T-helper 9 cell (primary cell): ENCODE measurements at regions not wholly inside any gene's neighbourhood (a gene's known extent, or its start where the extent isn't known, plus 50 kb on each side); places are given as distances from the start of the nearest gene placed in this dataset.
A peak's percentile ranks its signal among the peaks of the same experiment; 100 is the strongest.
"Not testable (repeated sequence)": the region's sequence is repeated elsewhere in the genome, so short reads cannot be mapped to it uniquely, and the experiment has no call there.

Source experiments
- DNase-seq: peaks from one replicate; pipeline ENCODE4 v3.0.0-alpha.2; 2020

DNA sequence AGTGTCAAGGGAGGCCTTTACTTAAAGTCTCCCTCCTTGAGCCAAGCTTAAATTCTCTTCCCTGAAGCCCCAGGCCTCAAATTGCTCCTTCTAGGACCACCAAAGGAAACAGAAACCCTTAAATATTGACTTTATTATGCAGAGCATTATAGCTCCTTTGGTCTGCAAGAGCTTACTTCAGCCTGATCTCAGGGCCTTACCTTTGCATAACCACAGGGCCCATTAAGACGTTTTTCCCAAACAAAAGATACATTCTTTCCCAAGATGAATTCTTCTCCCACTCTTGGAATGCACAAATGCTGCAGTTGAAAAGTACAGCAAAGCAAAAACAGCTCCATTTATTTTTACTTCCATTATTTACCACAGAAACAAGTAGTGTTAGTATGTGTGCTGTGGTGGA lies 130.8 kb downstream of the B3GNT2 start:
- DNase-seq: no peak

DNA sequence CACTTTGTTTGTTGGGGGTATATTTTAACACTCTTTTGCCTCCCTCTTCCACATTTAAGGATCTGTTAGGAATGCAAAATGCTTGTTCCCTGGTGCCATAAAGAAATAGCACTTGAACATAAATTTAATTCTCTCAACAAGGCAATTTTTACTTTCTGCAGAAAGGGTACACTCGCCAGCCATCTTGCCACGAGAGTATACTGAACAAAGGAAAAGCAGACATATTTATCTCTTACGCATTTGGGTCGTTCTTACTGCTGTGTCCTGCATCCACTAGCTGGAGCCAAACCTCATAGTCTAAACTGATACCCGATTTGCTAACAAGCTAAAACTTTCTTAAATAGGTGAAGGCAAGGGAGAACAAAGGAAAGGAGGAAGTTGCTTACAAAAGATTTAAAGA lies 129.5 kb downstream of the B3GNT2 start:
- DNase-seq: no peak

DNA sequence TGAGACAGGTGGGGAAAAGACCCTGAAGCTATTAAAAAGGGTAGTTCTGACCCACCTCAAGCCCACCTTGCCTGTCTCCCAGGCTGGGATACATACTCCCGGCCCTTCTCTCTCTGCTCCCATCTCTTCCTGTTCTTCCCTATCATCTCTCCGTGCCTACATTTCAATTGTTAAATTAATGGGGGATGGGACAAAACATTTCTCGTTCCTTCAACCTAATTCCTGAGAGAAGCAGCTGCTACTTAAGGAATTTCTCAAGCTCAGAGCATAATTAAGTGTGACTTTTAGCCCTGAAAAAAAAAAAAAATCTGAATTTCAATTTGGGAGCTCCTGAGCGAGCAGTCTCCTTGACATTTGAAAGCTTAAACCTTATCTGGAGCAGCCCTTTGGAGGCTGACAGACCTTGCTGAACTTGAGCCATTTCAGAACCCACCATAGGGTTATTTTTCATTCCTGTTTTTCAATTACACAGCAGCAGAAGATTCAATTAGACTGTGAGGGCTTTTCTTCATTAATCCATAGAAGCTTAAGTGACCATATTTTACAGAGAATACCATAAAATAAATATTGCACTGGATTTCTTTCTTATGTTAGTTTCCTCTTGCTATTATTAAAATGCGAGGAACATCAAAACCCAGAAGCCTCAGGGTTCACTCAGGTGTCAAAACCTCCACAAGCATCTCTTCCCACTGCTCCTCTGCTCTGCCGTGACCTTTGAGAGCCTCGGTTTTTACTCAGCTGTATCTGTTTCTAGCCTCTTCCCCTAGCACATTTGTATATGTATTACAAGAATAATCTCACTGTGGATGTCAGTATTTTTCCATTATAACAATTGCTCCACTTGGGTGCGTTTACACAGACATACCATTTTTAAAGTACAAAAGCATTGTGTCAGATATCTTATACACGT lies 125.7 kb downstream of the B3GNT2 start:
- no peak for DNase-seq

DNA sequence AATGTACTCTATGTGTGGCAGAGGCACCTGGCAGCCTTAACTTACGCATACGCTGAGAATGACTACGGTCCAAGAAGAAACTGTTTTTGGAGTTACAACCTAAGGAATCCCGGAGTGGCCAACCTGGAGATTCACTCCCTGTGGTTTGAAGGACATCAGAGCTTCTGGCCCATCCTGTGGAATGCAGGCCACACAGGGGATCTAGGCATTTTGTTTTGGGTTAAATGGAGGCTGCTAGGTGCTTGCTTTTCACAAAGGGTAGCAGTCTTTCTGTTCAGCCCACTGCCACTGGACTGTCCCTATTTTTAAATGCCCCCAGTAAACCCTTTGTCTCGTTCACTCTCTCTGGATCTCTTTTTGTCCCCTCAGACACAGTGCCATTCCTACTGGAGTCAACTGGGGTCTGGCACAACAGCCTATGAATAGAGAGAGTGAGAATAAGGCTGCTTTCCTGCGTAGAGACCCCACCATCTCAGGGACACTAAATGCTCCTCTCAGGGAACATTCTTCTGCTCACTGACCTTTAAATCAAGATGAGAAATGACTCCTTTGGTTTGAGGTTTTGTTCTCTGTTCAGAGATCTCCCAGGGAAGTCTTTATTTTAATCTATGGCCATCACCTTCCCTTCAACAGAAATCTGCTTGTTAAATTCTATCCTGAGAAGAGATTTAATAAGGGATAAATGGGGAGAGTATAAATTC lies 124.9 kb downstream of the B3GNT2 start:
- no peak for DNase-seq

DNA sequence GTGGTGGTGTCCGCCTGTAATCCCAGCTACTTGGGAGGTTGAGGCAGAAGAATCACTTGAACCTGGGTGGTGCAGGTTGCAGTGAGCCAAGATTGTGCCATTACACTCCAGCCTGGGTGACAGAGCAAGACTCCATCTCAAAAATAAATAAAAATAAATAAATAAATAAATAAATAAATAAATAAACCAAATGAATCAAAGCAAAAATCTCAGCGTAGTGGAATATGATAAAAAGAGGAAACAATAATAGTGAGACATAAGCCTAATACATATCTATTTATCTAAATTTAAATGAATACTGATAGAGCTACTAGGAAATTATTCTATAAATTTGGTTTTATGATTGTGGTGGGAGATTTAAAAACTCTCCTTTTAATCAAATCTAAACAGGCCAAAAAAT lies 124.2 kb downstream of the B3GNT2 start:
- DNase-seq: not testable (repeated sequence)

DNA sequence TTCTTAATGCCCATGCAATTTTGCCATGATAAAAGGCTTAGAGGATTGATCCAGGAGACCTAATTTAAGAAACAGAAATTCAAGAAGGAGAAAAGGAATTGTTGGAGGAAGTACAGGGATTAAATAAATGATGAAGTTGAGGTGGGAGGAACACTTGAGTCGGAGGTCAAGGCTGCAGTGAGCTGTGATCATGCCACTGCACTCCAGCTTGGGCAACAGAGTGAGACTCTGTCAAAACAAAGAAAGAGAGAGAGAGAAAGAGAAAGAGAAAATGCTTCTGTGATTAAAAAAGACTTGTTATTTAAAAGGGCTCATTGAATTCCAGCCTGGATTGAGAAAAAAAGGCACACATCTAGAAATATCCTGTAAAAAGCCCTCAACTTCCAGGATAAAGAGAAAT lies 123.2 kb downstream of the B3GNT2 start:
- no peak for DNase-seq

DNA sequence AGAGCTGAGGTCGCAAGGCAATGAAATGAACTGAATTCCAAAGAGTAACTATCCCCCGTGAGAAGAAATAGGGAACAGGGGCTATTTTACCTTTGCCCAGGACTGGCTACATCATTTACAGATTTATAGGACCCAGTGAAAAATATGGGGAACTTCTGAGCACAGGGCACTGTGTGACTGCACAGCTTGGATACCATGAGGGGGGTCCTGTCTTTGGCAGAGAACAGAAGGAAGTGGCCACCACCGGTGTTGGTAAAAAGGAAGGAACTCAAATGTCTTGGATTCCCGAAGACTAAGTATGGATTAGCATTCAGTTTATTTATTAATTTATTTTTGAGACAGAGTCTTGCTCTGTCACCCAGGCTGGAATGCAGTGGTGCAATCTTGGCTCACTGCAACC lies 119.6 kb downstream of the B3GNT2 start:
- no peak for DNase-seq

DNA sequence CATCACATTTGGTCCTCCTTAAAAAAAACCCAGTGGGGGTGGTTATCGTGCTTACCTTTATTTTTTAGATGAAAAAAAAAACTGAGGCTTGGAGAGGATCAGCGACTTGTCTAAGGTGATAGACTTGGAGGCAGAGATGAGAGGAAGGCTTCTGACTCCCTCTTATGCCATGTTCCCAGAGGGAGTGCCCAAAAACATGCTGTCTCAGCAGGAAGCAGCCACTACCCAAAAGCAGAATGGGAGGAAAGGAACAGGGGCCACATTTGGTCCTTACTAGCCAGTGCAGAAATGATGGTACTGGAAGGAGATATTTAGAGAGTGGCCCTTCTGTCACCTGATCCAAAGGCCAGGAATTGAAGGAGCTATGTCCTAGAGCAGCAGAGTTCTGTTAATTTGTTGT lies 118.4 kb downstream of the B3GNT2 start:
- no peak for DNase-seq

DNA sequence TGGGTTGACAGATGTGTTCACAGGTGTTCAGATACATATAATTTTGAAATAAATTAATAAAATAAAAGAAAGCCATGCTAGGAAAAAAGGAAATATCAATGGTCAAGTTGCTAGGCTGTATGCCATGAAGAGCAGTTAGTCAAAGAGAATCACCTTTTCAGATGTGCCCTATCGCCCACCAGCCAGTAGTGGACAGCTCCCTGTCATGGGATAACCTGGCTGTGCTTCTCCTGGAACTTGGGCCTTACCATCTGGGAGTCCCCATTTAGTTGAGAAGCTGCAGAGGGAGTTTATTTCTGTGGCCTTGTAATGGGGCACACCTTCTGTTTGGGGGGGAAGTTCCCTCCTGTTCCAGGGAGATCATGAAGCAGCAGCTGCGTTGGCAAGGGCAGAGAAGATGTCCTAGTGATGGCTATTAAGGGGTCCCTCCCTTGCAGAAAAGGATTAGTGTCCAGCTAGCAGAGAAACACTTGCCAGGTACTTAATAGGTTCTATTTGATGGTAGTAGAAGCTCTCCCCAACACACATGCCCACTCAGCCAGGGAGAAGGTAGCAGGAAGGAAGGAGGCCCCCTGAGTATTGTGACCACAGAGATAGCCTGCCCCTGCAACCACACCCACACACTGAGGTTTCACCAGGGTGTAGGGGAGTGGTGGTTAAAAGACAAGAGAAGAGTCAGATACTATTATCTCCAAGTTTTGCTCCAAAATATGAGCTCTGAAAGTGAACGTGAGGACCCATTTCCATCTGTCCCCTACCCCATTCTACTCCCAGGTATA lies 117.7 kb downstream of the B3GNT2 start:
- no peak for DNase-seq

DNA sequence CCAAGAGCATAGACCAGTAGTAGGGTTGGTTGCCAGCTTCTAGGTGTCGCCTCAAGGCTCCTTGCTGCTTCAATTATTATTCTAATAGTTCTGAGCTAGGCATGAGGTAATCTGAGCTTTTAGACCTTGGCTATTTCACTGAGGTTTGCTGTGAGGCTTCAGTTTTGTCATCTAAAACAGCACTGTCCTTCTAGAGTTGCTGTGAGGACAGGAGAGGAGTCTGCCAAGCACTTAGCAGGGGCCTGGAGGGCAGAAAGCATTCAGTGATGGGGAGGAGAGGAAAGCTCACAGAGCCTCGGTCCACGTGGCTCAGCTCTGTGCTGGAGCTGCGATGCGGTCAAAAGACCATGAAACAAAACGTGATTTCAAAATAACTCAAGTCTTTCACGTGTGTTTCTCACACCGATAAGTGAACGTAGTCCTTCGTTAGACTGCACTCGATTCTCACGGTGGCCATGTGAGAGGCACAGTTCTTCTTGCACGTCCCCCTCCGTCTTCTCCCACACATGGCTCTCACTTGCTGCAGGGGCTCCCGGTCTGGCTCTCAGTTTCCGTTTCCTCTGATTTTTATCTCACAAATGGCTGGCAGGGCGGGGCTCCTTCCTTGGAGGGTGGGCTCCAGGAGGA lies 113.7 kb downstream of the B3GNT2 start:
- DNase-seq: no peak

DNA sequence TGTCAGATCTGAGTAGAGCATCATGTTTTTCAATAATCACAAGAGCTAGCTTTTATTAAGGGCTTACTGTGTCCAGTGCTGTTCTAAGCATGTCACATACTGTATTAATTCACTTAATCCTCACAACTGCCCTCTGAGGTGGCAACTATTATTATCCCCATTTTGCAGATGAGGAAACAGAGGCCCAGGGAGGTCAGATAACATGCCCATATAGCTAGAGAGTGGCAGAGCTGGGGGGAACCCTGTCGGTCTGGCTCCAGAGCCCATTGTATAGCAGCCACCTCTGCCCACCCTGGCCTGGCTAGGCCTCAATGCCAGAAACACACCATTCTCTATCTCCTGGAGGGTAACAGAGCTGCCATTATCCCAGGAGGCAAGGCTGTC lies 113.2 kb downstream of the B3GNT2 start:
- DNase-seq: no peak

DNA sequence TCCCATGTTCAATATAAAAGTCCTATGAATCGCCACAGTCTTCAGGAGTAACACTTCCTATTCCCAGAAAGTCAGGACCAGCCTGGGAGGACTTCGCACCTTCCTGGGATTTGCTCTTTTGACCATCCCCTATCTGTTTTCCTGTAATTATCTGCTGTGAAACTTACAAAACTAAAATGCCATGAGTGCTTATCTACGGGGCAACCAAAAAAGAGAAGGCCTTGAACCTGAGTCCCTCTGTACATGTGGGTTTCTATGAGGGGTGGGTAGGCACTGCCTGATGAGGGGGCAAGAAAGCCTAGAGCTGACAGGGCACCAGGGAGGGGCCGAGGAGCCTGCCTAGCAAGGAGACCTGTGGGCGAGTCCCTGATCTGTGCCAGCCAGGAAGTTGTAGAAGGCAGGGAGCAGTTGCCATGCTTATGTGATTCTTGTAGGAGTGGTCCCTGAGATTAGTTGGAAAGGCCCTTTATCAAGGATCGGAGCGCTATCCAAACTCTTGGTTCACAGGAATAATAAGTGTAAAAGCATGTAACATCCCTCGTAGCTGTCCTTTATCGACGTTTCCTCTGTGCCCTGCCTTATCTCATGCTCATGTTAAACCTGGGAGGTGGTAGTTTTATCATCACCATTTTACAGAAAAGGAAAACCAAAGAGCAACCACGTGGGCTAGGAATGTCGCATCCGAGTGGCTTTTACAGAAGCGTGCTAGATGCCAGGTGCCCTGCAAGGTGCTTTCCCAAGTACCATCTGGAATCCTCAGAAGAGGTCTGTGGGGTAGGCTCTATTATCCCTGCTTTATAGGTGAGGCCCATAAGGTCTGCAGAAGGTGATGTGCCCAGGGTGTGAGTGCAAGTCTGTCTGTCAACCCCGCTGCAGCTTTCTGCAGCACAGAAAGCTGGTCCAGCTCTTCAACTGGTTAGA lies 111.8 kb downstream of the B3GNT2 start:
- no peak for DNase-seq

DNA sequence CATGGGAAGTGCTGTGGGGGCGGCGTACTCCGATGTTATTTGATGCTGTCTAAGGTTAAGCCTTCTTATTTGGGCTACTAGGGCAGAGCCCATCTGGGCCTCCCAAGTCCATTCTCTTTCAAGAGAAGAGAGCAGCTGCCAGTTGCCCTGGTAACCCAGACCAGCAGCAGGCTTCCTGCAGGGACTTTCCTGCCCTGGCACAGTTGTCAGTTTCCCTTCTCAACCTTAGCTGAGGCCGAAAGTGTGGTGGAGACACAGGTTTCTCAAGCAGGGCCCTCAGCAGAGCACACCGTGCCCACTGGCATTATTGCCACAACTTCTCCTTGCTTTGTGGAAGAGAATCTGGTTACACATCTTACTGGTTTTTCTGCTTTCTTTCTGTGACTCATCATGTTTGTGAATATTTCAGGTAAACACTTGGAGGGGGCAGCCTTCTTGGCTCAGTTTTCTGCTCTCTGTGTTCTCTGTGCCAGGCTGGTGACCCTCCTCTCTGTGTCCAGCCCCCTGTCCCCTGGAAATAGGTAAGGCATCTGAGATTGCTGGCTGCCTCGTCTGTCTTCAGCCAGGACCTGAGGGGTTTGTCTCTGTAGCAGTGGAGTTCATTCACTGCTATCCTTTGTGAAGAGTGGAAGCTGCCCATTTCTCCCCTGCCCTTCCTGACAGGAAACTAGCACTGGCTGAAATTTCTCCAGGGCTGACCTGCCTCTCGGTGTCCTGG lies 111.0 kb downstream of the B3GNT2 start:
- peak; percentile 4 for DNase-seq

DNA sequence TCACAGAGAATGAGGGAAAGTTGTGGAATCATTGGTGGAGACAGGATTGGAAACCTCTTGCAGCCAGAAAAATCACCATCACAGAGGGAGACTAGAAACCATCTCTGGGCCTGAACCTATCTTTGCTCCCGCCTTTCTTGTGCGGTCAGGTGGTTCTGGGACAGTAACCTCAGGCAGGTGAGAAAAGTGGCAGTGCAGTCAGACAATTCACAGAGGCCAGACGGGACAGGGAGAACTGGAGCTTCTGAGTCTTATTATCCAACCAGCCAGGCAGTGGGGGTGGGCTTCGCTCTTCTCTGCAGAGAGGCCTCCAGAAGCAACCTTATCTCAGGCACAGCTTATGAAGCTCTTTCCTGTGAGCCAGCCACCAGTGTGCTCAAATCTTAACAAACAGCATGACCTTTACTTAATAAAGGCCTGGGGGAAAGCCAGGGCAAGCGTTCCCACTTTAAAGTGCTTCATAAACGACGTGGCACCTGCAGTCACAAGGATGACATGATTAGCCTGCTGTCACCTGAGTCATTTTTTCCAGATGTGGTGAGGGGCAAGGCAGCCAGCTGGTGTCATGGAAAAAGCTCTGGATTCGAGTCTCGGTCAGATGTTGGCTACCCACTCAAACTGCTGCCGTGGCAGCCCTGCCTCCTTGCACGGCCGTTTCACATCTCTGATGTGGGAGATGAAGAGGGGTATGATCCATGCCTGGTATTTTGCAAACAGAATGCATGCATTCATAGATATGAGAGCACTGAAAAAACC lies 109.7 kb downstream of the B3GNT2 start:
- no peak for DNase-seq

DNA sequence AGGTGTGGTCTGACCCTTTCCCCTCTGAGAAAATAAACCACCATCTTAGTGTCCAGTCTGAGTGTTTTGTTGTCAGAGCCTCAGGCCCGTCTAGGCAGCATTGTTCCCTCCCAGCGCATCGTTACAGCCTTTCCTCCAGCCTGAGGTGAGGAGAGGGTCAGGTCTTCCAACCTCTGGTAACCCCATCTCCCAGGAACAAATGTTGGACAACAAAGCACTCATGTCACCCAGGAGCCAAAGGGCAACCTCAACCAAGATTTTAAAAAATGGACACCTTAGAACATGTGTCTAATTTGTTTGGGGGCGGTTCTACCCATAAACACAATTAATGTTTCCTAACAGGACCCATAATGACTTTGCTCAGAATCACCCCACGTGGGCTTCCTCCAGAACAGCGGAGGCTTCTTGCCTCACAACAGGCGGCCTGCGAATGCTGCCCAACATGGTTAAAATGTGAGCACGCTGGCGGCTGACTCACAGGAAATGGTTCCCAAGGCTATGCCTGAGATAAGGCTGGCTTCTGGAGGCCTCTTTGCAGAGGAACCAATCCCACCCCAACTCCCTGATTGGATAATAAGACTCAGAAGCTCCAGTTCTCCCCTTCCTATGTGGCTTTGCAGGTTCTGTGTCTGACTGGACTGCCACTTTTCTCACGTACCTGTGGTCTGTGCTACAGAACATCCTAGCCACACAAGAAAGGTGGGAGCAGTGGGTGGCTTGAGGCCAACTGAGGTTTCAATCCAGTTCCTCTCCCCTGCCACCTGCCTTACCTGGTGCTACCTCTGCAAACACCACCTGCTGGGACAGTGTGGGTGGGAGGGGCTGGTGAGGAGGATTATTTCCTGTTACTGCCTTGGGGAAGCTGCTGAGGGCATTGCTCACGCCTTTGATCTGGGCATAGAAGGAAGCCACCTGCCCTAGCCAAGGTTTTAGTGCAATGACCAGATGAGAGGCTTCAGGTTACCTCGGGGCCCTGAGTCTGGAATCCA lies 108.8 kb downstream of the B3GNT2 start:
- peak; percentile 7 for DNase-seq

DNA sequence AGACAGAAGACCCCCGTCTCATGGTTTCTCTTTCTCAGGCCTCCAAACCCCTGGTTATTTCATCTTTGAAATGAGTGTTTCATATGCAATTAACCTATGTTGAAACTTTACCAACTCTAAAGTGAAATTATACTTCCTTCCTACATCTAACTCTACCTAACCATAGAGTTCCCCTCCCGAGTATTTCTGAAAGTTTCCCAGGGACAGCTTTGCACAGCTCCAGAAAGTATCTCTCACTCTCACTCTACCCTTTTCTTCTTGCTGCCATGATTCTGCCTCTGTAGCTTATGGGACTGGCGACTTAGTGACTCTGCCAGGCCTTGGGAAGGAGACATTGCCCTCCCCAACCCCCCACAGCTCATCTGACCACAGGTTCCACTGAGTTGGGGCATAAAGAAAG lies 107.9 kb downstream of the B3GNT2 start:
- no peak for DNase-seq

DNA sequence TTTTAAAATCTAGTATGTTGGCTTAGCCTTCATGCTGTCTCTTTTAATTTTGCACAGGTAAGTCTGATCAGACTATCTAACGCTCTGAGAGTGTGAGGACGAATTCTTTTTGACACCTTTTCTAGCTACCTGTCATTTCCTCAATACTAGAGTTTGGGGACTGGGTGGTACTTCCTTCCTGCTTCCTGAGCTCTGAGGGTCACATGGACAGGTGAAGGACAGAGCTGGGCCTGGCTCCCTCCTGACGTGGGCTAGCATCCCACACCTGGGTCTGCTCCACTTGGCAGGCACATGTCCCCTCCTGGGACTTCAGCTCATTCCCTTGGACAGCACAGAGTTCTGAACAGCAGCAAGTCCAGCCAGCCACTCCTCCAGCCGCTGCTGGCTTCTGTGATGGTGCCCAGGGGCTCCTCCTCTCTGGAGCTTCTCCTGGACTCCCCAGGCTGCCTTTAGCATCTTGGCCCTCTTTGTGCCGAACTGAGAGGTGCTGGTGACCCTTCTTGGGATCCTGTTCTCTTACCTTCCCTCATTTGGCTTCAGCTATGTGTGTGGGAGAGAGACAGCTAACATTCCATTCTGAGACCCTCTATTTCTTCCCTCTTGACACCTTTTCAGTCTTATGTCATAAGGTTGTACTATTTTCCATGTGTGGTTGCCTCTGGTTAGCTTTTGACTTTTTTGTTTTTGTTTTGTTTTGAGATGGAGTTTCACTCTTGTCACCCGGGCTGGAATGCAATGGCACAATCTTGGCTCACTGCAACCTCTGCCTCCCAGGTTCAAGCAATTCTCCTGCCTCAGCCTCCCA lies 106.9 kb downstream of the B3GNT2 start:
- no peak for DNase-seq

DNA sequence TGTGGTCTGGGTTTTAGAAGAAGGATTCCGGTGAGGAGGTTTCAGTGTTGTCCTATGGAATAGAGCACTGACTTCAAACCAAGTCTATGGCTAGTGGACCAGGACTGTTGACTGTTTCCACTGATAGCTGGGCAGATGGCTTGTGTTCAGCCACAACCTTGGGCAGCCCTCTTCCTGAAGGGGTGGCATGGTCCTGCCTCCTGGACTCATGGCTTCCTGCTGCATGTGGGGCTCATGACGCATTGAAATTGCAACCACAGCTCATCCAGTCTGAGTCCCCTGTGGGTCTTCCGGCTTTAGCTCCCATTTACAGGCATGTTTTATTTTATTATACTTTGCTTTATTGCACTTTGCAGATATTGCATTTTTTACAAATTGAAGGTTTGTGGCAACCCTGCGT lies 105.0 kb downstream of the B3GNT2 start:
- no peak for DNase-seq
